BE2C (cell line): ENCODE measurements at regions not wholly inside any gene's neighbourhood (a gene's known extent, or its start where the extent isn't known, plus 50 kb on each side); places are given as distances from the start of the nearest gene placed in this dataset.

Experiments used
- DNase-seq: peaks from one replicate; pipeline ENCODE4 v3.0.0-alpha.2; 2020
- H3K27me3 ChIP-seq: fragments of 250-450 bp; sonication (Bioruptor Pico); 2 replicates; pipeline ENCODE4 v1.5.1; 2020; ENCODE audit warnings: mild to moderate bottlenecking
- H3K36me3 ChIP-seq: fragments of 250-450 bp; sonication (Bioruptor Pico); 2 replicates; pipeline ENCODE4 v1.5.1; 2020; ENCODE audit warnings: mild to moderate bottlenecking
- H3K4me1 ChIP-seq: fragments of 250-450 bp; sonication (Bioruptor Pico); 2 replicates; pipeline ENCODE4 v1.5.1; 2020
- H3K4me3 ChIP-seq: 2 replicates; pipeline ENCODE4 v1.5.1; 2011; ENCODE audit warnings: low read depth, low read length
- H3K9me3 ChIP-seq: fragments of 250-450 bp; sonication (Bioruptor Pico); 2 replicates; pipeline ENCODE4 v1.5.1; 2020
- TF ChIP-seq, protein P1 (sequence below): IDR thresholded peaks from 2 replicates; pipeline ENCODE4 v1.5.1; 2012; ENCODE audit warnings: mild to moderate bottlenecking, low read depth, low read length

DNA sequence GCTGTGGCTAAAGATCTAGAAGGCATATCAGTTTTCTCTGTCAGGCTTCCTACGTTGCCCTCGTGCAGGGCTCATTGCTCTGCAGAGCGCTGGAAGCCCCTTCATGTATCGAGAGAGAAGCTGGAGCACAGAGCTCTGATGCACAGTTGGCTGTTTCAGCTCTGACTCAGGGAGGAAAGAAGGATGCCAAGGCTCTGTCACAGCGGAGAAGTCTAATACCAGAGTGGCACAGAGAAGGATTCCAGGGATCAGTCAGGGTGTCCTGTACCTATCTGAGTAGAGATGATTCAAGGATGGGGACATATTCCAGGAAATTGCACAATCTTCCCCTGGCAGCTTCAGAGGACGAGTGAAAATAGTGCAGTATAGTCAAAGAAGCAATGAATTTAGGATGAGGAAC lies 179.2 kb upstream of the FMN2 start:
- H3K27me3 ChIP-seq = no peaks in the 10 kb centered on the region
- H3K9me3 ChIP-seq = no peaks in the 10 kb centered on the region
- DNase-seq = no peak
- TF ChIP-seq, protein P1, sequence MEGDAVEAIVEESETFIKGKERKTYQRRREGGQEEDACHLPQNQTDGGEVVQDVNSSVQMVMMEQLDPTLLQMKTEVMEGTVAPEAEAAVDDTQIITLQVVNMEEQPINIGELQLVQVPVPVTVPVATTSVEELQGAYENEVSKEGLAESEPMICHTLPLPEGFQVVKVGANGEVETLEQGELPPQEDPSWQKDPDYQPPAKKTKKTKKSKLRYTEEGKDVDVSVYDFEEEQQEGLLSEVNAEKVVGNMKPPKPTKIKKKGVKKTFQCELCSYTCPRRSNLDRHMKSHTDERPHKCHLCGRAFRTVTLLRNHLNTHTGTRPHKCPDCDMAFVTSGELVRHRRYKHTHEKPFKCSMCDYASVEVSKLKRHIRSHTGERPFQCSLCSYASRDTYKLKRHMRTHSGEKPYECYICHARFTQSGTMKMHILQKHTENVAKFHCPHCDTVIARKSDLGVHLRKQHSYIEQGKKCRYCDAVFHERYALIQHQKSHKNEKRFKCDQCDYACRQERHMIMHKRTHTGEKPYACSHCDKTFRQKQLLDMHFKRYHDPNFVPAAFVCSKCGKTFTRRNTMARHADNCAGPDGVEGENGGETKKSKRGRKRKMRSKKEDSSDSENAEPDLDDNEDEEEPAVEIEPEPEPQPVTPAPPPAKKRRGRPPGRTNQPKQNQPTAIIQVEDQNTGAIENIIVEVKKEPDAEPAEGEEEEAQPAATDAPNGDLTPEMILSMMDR = no peak
- H3K4me3 ChIP-seq = no peak overlapping the region
- no peaks in the 10 kb centered on the region for H3K36me3 ChIP-seq
- no peaks in the 10 kb centered on the region for H3K4me1 ChIP-seq

GRCh38 chr1:239913141-239913585 lies 178.5 kb upstream of the FMN2 start:
- H3K36me3 ChIP-seq = no peaks in the 10 kb centered on the region
- H3K27me3 ChIP-seq = no peaks in the 10 kb centered on the region
- no peak for DNase-seq
- H3K4me1 ChIP-seq = no peaks in the 10 kb centered on the region
- no peak overlapping the region for H3K4me3 ChIP-seq
- H3K9me3 ChIP-seq = no peaks in the 10 kb centered on the region
- TF ChIP-seq, protein P1 = no peak

DNA sequence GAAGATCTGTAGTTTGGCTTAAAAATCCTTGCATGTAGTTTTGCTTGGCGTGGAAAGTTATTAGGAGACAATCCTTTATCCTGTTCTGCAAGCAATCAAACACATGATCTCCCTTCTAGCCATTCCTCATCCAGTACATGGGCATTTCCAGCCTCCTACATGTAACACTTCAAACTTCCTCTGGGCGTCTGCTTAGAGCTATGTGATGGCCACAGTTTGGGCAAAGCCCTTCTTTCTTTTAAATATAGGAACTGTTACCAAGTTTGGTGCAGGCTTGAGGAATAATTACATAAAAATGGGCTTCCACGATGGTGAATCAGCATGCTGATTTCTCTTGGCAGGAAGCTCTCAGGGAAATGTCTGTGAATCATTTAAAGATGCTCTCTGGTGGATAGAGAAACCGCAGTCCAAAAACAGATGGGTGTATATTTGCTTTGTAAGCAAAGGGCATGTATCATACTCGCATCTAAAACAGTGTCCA lies 176.9 kb upstream of the FMN2 start:
- H3K4me3 ChIP-seq = no peak overlapping the region
- DNase-seq = no peak
- no peaks in the 10 kb centered on the region for H3K4me1 ChIP-seq
- TF ChIP-seq, protein P1 = no peak
- no peaks in the 10 kb centered on the region for H3K27me3 ChIP-seq
- H3K9me3 ChIP-seq = no peaks in the 10 kb centered on the region
- H3K36me3 ChIP-seq = no peaks in the 10 kb centered on the region

DNA sequence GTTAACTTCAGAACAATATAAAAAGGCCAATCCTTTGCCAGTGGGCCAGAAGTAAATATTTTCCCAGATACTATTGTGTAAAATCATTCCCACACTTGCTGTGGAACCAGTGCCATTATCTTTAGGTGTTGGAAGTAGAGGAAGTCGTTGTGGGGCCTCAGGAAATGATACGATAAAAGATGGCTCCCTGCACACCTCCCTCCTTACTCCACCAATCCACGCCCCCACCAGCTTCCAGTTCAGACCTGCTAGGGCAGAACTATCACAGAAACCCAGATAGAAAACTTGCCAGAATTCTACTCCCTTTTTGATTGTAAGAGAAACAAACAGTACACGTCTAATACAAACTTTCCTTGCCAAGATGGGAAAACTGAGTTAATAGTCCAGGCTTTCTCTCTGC lies 173.0 kb upstream of the FMN2 start:
- no peak overlapping the region for H3K4me3 ChIP-seq
- TF ChIP-seq, protein P1 = no peak
- no peaks in the 10 kb centered on the region for H3K9me3 ChIP-seq
- H3K27me3 ChIP-seq = no peaks in the 10 kb centered on the region
- H3K4me1 ChIP-seq = no peaks in the 10 kb centered on the region
- H3K36me3 ChIP-seq = no peaks in the 10 kb centered on the region
- no peak for DNase-seq

- TF ChIP-seq, protein P1 = no peak
- no peak for DNase-seq
- H3K4me3 ChIP-seq = no peak overlapping the region
Measured at GRCh38 chr1:239920214-239920613, 171.5 kb upstream of the FMN2 start.

GRCh38 chr1:239922778-239923522 lies 168.7 kb upstream of the FMN2 start:
- H3K4me1 ChIP-seq = no peaks in the 10 kb centered on the region
- no peaks in the 10 kb centered on the region for H3K27me3 ChIP-seq
- no peaks in the 10 kb centered on the region for H3K36me3 ChIP-seq
- H3K9me3 ChIP-seq = no peaks in the 10 kb centered on the region
- DNase-seq = no peak
- H3K4me3 ChIP-seq = no peak overlapping the region
- TF ChIP-seq, protein P1 = no peak

More at GRCh38 chr1:239920214-239920613, 171.5 kb upstream of the FMN2 start:
- Histone ChIP-seq H3K36me3 (no peaks in the 10 kb centered on the region), H3K4me1 (no peaks in the 10 kb centered on the region), H3K27me3 (no peaks in the 10 kb centered on the region), H3K9me3 (no peaks in the 10 kb centered on the region)
